ENCODE measurements at regions not wholly inside any gene's neighbourhood (a gene's known extent, or its start where the extent isn't known, plus 50 kb on each side); places are given as distances from the start of the nearest gene placed in this dataset.

GRCh38 chr7:27351137-27351536 is 108.5 kb downstream of the EVX1 start:
- TF ChIP-seq JUN (IDR thresholded peaks at IDR 0.05; ENCODE audit: borderline replicate concordance, insufficient read depth, insufficient read length, low read depth) (no peak), POLR2A (IDR thresholded peaks at IDR 0.05; ENCODE audit: low read depth, low read length) (no peak), MYC (IDR thresholded peaks at IDR 0.05; ENCODE audit: low read depth, low read length) (no peak), EZH2 (IDR thresholded peaks at IDR 0.05; ENCODE audit: borderline replicate concordance, low read depth, low read length, severe bottlenecking) (no peak), POLR2AphosphoS5 (IDR thresholded peaks at IDR 0.05; ENCODE audit: insufficient read depth, low read depth, low read length) (no peak), GATA2 (IDR thresholded peaks at IDR 0.05; ENCODE audit: insufficient read depth, insufficient read length, low read depth, low read length) (no peak), FOS (IDR thresholded peaks at IDR 0.05; ENCODE audit: borderline replicate concordance, insufficient read depth, low read length) (no peak)
- TF ChIP-seq, protein P1, sequence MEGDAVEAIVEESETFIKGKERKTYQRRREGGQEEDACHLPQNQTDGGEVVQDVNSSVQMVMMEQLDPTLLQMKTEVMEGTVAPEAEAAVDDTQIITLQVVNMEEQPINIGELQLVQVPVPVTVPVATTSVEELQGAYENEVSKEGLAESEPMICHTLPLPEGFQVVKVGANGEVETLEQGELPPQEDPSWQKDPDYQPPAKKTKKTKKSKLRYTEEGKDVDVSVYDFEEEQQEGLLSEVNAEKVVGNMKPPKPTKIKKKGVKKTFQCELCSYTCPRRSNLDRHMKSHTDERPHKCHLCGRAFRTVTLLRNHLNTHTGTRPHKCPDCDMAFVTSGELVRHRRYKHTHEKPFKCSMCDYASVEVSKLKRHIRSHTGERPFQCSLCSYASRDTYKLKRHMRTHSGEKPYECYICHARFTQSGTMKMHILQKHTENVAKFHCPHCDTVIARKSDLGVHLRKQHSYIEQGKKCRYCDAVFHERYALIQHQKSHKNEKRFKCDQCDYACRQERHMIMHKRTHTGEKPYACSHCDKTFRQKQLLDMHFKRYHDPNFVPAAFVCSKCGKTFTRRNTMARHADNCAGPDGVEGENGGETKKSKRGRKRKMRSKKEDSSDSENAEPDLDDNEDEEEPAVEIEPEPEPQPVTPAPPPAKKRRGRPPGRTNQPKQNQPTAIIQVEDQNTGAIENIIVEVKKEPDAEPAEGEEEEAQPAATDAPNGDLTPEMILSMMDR (IDR thresholded peaks at IDR 0.05; ENCODE audit: extremely low read depth in 1 of 2, insufficient read depth in 1 of 2, low read depth in 1 of 2, low read length in 2 of 2): no peak
- TF ChIP-seq, protein P2, sequence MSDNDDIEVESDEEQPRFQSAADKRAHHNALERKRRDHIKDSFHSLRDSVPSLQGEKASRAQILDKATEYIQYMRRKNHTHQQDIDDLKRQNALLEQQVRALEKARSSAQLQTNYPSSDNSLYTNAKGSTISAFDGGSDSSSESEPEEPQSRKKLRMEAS (IDR thresholded peaks at IDR 0.05; ENCODE audit: insufficient read depth, insufficient read length): no peak
